ENCODE measurements at regions not wholly inside any gene's neighbourhood (a gene's known extent, or its start where the extent isn't known, plus 50 kb on each side); places are given as distances from the start of the nearest gene placed in this dataset.

GRCh38 chr2:129709001-129709955, 270.2 kb upstream of the RAB6C start:
- TF ChIP-seq CTCF (IDR thresholded peaks at IDR 0.05) = no peak
- TF ChIP-seq POLR2A (IDR thresholded peaks at IDR 0.05) = no peak
- DNase-seq (ENCODE audit: low spot score in 2 of 2) = peak in 1 of 2 donors; percentile 76
- WGBS, 2 donors = 81% methylated on average over 11 to 12 of the region's 13 CpGs
- intact Hi-C loops (cut with DNase I; ENCODE audit: low total_unique reads) = no loop called here
- H3K4me3 ChIP-seq (ENCODE audit: low read depth, poor library complexity, severe bottlenecking) = no peak overlapping the region

- no peak overlapping the region for H3K4me3 ChIP-seq (ENCODE audit: low read depth, poor library complexity, severe bottlenecking)
- 78 to 84% methylated on average over 16 of the region's 16 CpGs for WGBS, 2 donors
- intact Hi-C loops (cut with DNase I; ENCODE audit: low total_unique reads) = no loop called here
- TF ChIP-seq CTCF (IDR thresholded peaks at IDR 0.05) = no peak
- no peak for TF ChIP-seq POLR2A (IDR thresholded peaks at IDR 0.05)
- no peak for DNase-seq (ENCODE audit: low spot score in 2 of 2)
These were observed 269.4 kb upstream of the RAB6C start for GRCh38 chr2:129709956-129710598.

- TF ChIP-seq CTCF (IDR thresholded peaks at IDR 0.05) = no peak
- no peak for TF ChIP-seq POLR2A (IDR thresholded peaks at IDR 0.05)
- WGBS, 2 donors = 92 to 93% methylated on average over 32 of the region's 32 CpGs
- DNase-seq (ENCODE audit: low spot score in 2 of 2) = peak in 1 of 2 donors; percentile 80
- intact Hi-C loops (cut with DNase I; ENCODE audit: low total_unique reads) = no loop called here
- no peak overlapping the region for H3K4me3 ChIP-seq (ENCODE audit: low read depth, poor library complexity, severe bottlenecking)
These were observed 268.6 kb upstream of the RAB6C start for GRCh38 chr2:129710670-129711495.

- no peak for DNase-seq (ENCODE audit: low spot score in 2 of 2)
- 61 to 72% methylated on average over 6 to 7 of the region's 7 CpGs for WGBS, 2 donors
- H3K4me3 ChIP-seq (ENCODE audit: low read depth, poor library complexity, severe bottlenecking) = no peak overlapping the region
- intact Hi-C loops (cut with DNase I; ENCODE audit: low total_unique reads) = no loop called here
- TF ChIP-seq CTCF (IDR thresholded peaks at IDR 0.05) = no peak
- TF ChIP-seq POLR2A (IDR thresholded peaks at IDR 0.05) = no peak
These were observed 267.4 kb upstream of the RAB6C start for GRCh38 chr2:129711816-129712675.

- intact Hi-C loops (cut with DNase I; ENCODE audit: low total_unique reads) = no loop called here
- no peak for TF ChIP-seq CTCF (IDR thresholded peaks at IDR 0.05)
- no peak for TF ChIP-seq POLR2A (IDR thresholded peaks at IDR 0.05)
- no peak for DNase-seq (ENCODE audit: low spot score in 2 of 2)
- H3K4me3 ChIP-seq (ENCODE audit: low read depth, poor library complexity, severe bottlenecking) = no peak overlapping the region
- 77 to 83% methylated on average over 7 of the region's 7 CpGs for WGBS, 2 donors
These were observed 266.8 kb upstream of the RAB6C start for GRCh38 chr2:129712676-129712985.

Data from lower leg skin (tissue), 4 donors.